Activated CD8-positive, alpha-beta memory T cell treated with anti-CD3 and anti-CD28 coated beads, Interleukin-2, amount 50 U/mL, for 48 hours (primary cell): ENCODE measurements at regions not wholly inside any gene's neighbourhood (a gene's known extent, or its start where the extent isn't known, plus 50 kb on each side); places are given as distances from the start of the nearest gene placed in this dataset.
"Not testable (repeated sequence)": the region's sequence is repeated elsewhere in the genome, so short reads cannot be mapped to it uniquely, and the experiment has no call there.

Experiments
- DNase-seq: peaks from one replicate; pipeline ENCODE4 v3.0.0-alpha.2; 2020

GRCh38 chr15:55126111-55126510, 70.6 kb downstream of the RSL24D1 start:
- no peak for DNase-seq

- no peak for DNase-seq
Observed at GRCh38 chr15:55124616-55125015, 72.1 kb downstream of the RSL24D1 start.

- DNase-seq: no peak
Observed at GRCh38 chr15:55118344-55118870, 78.3 kb downstream of the RSL24D1 start.

- no peak for DNase-seq
Observed at GRCh38 chr15:55116636-55117035, 80.1 kb downstream of the RSL24D1 start.

- no peak for DNase-seq
Observed at GRCh38 chr15:55113736-55114135, 83.0 kb downstream of the RSL24D1 start.

- DNase-seq: no peak
Observed at GRCh38 chr15:55112706-55113105, 84.0 kb downstream of the RSL24D1 start.

GRCh38 chr15:55110446-55110845, 86.3 kb downstream of the RSL24D1 start:
- no peak for DNase-seq

GRCh38 chr15:55108858-55109518, 87.8 kb downstream of the RSL24D1 start:
- DNase-seq: peak; percentile 81

- no peak for DNase-seq
Observed at GRCh38 chr15:55108448-55108847, 88.3 kb downstream of the RSL24D1 start.

- no peak for DNase-seq
Observed at GRCh38 chr15:55106155-55106554, 90.6 kb downstream of the RSL24D1 start.

- no peak for DNase-seq
Observed at GRCh38 chr15:55094136-55094535, 102.6 kb downstream of the RSL24D1 start.

GRCh38 chr15:55088207-55088606, 108.5 kb downstream of the RSL24D1 start:
- DNase-seq: no peak

GRCh38 chr15:55084673-55085072, 112.1 kb downstream of the RSL24D1 start:
- no peak for DNase-seq

- no peak for DNase-seq
Observed at GRCh38 chr15:55084216-55084615, 112.5 kb downstream of the RSL24D1 start.

- DNase-seq: not testable (repeated sequence)
Observed at GRCh38 chr15:55077052-55077451, 119.7 kb downstream of the RSL24D1 start.

- DNase-seq: no peak
Observed at GRCh38 chr15:55074431-55074830, 122.3 kb downstream of the RSL24D1 start.

GRCh38 chr15:55063970-55064369, 132.8 kb downstream of the RSL24D1 start:
- not testable (repeated sequence) for DNase-seq

GRCh38 chr15:55060836-55061235, 135.9 kb downstream of the RSL24D1 start:
- no peak for DNase-seq

GRCh38 chr15:55056500-55056899, 140.2 kb downstream of the RSL24D1 start:
- no peak for DNase-seq

- DNase-seq: no peak
Observed at GRCh38 chr15:55044162-55044561, 152.6 kb downstream of the RSL24D1 start.

GRCh38 chr15:55037071-55037470, 159.7 kb downstream of the RSL24D1 start:
- DNase-seq: no peak

GRCh38 chr15:55035749-55036148, 161.0 kb downstream of the RSL24D1 start:
- DNase-seq: no peak

GRCh38 chr15:55033574-55033973, 163.2 kb downstream of the RSL24D1 start:
- DNase-seq: no peak

- no peak for DNase-seq
Observed at GRCh38 chr15:55031727-55032126, 165.0 kb downstream of the RSL24D1 start.

- no peak for DNase-seq
Observed at GRCh38 chr15:55026381-55026780, 170.4 kb downstream of the RSL24D1 start.
